ENCODE measurements at regions not wholly inside any gene's neighbourhood (a gene's known extent, or its start where the extent isn't known, plus 50 kb on each side); places are given as distances from the start of the nearest gene placed in this dataset.

DNA sequence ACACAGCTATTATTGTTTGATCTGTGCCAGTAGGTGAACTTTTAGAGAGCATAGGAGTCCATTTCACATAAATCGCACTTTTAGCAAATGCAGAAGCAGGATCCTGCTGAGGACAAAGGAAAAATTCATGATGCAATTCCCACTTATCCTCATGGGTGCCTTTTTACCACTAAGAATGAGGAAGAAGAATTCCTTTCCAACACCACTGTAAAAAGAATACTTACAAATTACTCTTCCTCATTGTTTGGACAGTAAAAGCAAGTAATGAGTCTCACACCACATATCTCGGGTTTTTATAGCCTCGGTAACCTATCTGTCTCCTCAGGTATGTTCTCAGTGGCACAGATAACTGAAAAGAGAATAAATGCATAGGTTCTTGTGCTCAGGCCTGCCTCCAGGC is 238.5 kb downstream of the MTX2 start:
- H3K4me1 ChIP-seq (ENCODE audit: control insufficient read depth, insufficient read depth, low read length): no peaks in the 10 kb centered on the region
- ChIA-PET POLR2A (no interaction called here), CTCF (no interaction called here)
- H3K4me3 ChIP-seq (ENCODE audit: low read depth in 2 of 2, low read length in 2 of 2): no peak overlapping the region
- no TSS peak for BruUV-seq (replicated peaks)
- no peak for ATAC-seq
- TF ChIP-seq POLR2AphosphoS5 (IDR thresholded peaks at IDR 0.05; ENCODE audit: low read depth, low read length): no peak
- TF ChIP-seq, protein P1, sequence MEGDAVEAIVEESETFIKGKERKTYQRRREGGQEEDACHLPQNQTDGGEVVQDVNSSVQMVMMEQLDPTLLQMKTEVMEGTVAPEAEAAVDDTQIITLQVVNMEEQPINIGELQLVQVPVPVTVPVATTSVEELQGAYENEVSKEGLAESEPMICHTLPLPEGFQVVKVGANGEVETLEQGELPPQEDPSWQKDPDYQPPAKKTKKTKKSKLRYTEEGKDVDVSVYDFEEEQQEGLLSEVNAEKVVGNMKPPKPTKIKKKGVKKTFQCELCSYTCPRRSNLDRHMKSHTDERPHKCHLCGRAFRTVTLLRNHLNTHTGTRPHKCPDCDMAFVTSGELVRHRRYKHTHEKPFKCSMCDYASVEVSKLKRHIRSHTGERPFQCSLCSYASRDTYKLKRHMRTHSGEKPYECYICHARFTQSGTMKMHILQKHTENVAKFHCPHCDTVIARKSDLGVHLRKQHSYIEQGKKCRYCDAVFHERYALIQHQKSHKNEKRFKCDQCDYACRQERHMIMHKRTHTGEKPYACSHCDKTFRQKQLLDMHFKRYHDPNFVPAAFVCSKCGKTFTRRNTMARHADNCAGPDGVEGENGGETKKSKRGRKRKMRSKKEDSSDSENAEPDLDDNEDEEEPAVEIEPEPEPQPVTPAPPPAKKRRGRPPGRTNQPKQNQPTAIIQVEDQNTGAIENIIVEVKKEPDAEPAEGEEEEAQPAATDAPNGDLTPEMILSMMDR (IDR thresholded peaks at IDR 0.05): no peak
- no peak for TF ChIP-seq SIN3A (IDR thresholded peaks at IDR 0.05; ENCODE audit: borderline replicate concordance, insufficient read depth, low read depth, low read length)
- TF ChIP-seq, protein P2, sequence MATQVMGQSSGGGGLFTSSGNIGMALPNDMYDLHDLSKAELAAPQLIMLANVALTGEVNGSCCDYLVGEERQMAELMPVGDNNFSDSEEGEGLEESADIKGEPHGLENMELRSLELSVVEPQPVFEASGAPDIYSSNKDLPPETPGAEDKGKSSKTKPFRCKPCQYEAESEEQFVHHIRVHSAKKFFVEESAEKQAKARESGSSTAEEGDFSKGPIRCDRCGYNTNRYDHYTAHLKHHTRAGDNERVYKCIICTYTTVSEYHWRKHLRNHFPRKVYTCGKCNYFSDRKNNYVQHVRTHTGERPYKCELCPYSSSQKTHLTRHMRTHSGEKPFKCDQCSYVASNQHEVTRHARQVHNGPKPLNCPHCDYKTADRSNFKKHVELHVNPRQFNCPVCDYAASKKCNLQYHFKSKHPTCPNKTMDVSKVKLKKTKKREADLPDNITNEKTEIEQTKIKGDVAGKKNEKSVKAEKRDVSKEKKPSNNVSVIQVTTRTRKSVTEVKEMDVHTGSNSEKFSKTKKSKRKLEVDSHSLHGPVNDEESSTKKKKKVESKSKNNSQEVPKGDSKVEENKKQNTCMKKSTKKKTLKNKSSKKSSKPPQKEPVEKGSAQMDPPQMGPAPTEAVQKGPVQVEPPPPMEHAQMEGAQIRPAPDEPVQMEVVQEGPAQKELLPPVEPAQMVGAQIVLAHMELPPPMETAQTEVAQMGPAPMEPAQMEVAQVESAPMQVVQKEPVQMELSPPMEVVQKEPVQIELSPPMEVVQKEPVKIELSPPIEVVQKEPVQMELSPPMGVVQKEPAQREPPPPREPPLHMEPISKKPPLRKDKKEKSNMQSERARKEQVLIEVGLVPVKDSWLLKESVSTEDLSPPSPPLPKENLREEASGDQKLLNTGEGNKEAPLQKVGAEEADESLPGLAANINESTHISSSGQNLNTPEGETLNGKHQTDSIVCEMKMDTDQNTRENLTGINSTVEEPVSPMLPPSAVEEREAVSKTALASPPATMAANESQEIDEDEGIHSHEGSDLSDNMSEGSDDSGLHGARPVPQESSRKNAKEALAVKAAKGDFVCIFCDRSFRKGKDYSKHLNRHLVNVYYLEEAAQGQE (IDR thresholded peaks at IDR 0.05; ENCODE audit: insufficient read depth in 1 of 2, low read depth in 2 of 2, low read length in 1 of 2): no peak
- no peak for TF ChIP-seq TCF7L2 (IDR thresholded peaks at IDR 0.05; ENCODE audit: low read depth, low read length)
- no peaks in the 10 kb centered on the region for H3K27me3 ChIP-seq (ENCODE audit: control insufficient read depth, insufficient read depth, low read length)
- intact Hi-C loops (cut with micrococcal nuclease; ENCODE audit: unreplicated experiment): no loop called here
- no peaks in the 10 kb centered on the region for H3K9me3 ChIP-seq (ENCODE audit: control insufficient read depth, insufficient read depth, low read depth, low read length)
- H3K27ac ChIP-seq (ENCODE audit: low read length): no peak overlapping the region
- no peak for DNase-seq (ENCODE audit: low read depth, low spot score)
- in situ Hi-C loops (cut with HindIII; ENCODE audit: low pct_unique_long_range_greater_than_20kb, low sequenced_read_pairs): no loop called here
- H3K36me3 ChIP-seq (ENCODE audit: control insufficient read depth, insufficient read depth, low read length): no peaks in the 10 kb centered on the region

DNA sequence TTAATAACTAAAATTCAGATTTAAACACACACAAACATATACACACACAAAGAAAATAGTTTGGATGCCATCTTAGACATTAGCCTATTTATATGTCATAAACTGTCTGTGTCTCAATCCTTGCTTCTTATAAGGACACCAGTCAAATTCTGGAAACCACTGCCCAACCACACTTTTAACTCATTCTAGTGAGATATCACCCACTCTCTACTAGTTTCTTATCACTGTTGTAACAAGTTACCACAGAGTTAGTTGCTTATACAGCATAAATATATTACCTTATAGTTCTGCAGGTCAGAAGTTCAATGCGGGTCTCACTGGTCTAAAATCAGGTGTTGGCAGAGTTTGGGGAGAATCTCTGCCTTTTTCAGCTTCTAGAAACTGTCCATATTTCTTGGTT is 239.1 kb downstream of the MTX2 start:
- CTCF ChIA-PET: no interaction called here
- intact Hi-C loops (cut with micrococcal nuclease; ENCODE audit: unreplicated experiment): no loop called here

More for the DNA sequence above, 239.1 kb downstream of the MTX2 start:
- Histone ChIP-seq H3K4me1 (ENCODE audit: control insufficient read depth, insufficient read depth, low read length) (no peaks in the 10 kb centered on the region), H3K4me3 (ENCODE audit: low read depth in 2 of 2, low read length in 2 of 2) (no peak overlapping the region), H3K27me3 (ENCODE audit: control insufficient read depth, insufficient read depth, low read length) (no peaks in the 10 kb centered on the region), H3K36me3 (ENCODE audit: control insufficient read depth, insufficient read depth, low read length) (no peaks in the 10 kb centered on the region), H3K27ac (ENCODE audit: low read length) (no peak overlapping the region), H3K9me3 (ENCODE audit: control insufficient read depth, insufficient read depth, low read depth, low read length) (no peaks in the 10 kb centered on the region)
- in situ Hi-C loops (cut with HindIII; ENCODE audit: low pct_unique_long_range_greater_than_20kb, low sequenced_read_pairs): no loop called here
- no TSS peak for BruUV-seq (replicated peaks)
- no peak for TF ChIP-seq POLR2AphosphoS5 (IDR thresholded peaks at IDR 0.05; ENCODE audit: low read depth, low read length)
- TF ChIP-seq TCF7L2 (IDR thresholded peaks at IDR 0.05; ENCODE audit: low read depth, low read length): no peak
- TF ChIP-seq, protein P1 (IDR thresholded peaks at IDR 0.05): no peak
- TF ChIP-seq, protein P2 (IDR thresholded peaks at IDR 0.05; ENCODE audit: insufficient read depth in 1 of 2, low read depth in 2 of 2, low read length in 1 of 2): no peak
- no peak for TF ChIP-seq SIN3A (IDR thresholded peaks at IDR 0.05; ENCODE audit: borderline replicate concordance, insufficient read depth, low read depth, low read length)
- POLR2A ChIA-PET: no interaction called here
- DNase-seq (ENCODE audit: low read depth, low spot score) (no peak), ATAC-seq (no peak)
